MM.1S (cell line): ENCODE measurements at regions not wholly inside any gene's neighbourhood (a gene's known extent, or its start where the extent isn't known, plus 50 kb on each side); places are given as distances from the start of the nearest gene placed in this dataset.

ENCODE experiments used
- CTCF ChIP-seq: fragments of 300-600 bp; sonication (generic); IDR thresholded peaks from 2 replicates; pipeline ENCODE4 v1.5.1; 2016; ENCODE audit warnings: antibody characterized with exemption, low read length, mixed read lengths
- EZH2 ChIP-seq: fragments of 300-600 bp; sonication (generic); optimal IDR thresholded peaks from 2 replicates; pipeline ENCODE3; 2017; ENCODE audit warnings: low read depth, mild to moderate bottlenecking, antibody characterized with exemption, low read length, mixed read lengths
- EZH2phosphoT487 ChIP-seq: fragments of 300-600 bp; sonication (generic); IDR thresholded peaks from 2 replicates; pipeline ENCODE4 v1.6.1; 2018; ENCODE audit warnings: antibody characterized with exemption, low read length

- TF ChIP-seq CTCF (no peak), EZH2phosphoT487 (no peak), EZH2 (no peak)
Observed at GRCh38 chr13:79211377-79211776, 194.7 kb downstream of the RBM26 start.
